NCI-H82 treated with DMSO at 0.1 percent for 48 hours (cell line): ENCODE measurements at regions not wholly inside any gene's neighbourhood (a gene's known extent, or its start where the extent isn't known, plus 50 kb on each side); places are given as distances from the start of the nearest gene placed in this dataset.
"Not testable (repeated sequence)": the region's sequence is repeated elsewhere in the genome, so short reads cannot be mapped to it uniquely, and the experiment has no call there.

Experiments used
- DNase-seq: peaks from one replicate; lab custom pipeline; 2025; ENCODE audit not compliant: unreplicated experiment; lab: John Stamatoyannopoulos, UW

DNA sequence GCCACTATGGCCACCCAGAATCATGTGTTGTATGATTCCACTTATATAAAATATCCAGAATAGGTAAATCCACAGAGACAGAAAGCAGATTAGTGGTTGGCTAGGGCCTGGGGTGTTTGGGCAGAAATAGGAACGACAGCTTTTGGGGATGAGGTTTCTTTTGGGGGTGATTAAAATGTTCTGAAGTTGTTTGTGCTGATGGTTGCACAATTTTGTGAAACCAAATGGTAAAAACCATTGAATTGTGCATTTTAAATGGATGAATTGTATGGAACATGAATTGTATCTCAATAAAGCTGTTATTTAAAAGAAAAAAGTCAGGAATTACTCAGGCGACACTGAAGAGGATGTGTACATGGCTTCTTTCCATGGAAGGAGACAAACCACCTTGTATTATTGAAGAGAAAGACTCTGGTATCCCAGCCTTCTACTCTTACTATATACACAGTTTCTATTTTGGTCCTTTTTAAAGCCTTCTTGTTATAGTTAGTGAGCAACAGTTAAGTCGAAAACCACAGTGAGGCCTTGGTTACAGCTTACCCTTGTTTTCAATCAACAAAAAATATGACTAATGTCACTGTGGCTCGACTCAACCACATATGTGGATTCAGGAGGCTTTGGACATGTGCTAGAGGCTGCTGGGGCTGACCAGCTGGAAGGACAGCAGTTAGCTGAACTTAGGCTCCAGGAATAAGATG, 57.1 kb upstream of the KMT2E start:
- DNase-seq, result no peak

DNA sequence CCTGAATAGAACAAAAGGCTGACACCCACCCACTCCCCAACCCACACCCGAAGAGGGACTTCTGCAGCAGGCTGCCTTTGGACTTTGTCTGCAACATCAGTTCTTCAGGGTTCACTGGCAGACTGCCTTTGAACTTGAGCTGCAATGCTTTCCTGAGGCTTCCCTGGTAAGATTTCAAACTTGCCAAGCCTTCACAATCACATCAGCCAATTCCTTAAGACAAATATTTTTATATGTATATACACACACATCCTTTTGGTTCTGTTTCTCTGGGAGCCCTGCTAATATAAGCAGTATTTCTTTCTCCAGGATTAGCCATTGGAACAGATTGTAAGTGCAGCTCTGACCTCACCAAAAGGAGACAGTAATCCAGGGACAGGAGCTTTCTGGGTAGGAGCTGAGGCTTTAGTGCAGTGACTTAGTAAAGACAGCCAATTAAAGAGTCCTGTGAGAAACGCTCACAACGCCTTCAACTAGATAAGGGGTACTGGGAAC, 55.6 kb upstream of the KMT2E start:
- DNase-seq, result peak; percentile 82

DNA sequence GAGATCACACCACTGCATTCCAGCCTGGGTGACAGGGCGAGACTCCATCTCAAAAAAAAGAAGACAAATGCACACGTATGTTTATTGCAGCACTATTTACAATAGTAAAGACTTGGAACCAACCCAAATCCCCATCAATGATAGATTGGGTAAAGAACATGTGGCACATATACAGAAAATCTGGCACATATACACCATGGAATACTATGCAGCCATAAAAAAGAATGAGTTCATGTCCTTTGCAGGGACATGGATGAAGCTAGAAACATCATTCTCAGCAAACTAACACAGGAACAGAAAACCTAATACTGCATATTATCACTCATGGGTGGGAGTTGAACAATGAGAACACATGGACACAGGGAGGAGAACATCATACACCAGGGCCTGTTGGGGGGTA, 54.5 kb upstream of the KMT2E start:
- not testable (repeated sequence) for DNase-seq

DNA sequence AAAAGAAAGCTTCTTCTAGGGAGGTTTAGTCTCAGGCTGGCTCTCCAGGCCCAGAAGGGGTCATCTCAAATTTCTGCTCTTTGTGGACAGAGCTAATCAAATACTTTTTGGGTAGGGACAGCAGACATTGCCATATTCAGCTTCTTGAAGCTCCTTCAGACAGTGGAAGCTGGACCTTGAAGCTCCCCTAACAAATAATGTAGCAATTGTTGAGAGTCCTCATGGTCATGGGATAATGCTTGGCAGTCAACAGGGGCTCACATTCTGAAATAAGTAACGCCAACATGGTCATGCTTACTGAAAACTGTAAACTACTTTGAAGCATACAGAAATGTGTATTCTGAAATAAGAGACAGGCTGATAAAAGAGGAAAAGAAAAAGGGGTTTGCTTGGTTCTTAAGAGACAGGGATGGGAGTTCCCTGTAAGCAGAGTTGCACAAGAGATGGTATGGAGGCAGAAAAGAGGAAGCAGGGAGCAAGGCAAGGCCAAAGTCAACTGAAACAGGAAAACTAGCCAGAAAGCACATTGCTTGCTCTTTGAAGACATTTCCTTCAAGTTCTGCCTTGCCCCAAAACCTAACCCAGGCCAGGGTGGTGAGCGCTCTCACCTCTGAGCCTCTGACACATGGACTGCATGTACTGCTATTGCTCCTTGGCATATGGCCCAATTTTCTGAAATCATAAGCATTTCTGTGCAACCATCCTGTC, 53.1 kb upstream of the KMT2E start:
- DNase-seq, result no peak

DNA sequence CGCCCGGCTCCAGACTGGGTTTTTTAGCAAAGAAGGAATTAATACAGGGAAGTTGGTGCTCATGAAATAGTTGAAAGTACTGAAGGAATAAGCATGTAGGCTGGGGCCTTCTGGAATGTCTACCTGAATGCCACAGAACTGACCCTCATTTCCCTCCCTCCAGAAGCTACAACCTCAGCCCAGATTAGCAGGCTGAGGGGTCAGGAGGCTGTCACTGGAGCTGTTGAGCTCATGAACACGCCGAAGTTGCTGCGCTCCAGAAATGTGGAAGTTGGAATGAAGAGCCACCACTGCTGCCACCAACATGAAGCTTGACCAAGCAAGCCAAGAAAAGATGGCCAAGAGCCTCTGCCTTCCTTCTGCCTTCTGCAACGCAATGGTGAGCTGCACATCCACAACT, 52.2 kb upstream of the KMT2E start:
- DNase-seq, result no peak

DNA sequence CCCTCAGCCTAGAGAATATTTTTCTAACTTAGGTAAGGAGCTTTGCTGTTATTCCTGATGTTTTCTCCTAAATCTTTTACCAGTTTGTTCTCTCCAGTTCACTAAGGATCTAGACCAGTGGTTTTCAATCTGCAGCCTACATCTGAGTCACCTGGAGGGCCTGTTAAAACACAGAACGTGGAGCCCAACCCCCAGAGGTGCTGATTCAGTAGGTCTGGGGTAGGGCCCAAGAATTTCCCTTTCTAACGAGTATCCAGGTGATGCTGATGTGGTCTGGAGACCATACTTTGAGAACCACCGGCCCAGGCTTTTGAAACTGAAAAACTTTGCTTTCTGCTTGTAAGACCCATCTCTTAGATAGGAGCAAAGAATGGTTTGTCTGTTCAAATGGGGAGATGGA, 51.2 kb upstream of the KMT2E start:
- no peak for DNase-seq

DNA sequence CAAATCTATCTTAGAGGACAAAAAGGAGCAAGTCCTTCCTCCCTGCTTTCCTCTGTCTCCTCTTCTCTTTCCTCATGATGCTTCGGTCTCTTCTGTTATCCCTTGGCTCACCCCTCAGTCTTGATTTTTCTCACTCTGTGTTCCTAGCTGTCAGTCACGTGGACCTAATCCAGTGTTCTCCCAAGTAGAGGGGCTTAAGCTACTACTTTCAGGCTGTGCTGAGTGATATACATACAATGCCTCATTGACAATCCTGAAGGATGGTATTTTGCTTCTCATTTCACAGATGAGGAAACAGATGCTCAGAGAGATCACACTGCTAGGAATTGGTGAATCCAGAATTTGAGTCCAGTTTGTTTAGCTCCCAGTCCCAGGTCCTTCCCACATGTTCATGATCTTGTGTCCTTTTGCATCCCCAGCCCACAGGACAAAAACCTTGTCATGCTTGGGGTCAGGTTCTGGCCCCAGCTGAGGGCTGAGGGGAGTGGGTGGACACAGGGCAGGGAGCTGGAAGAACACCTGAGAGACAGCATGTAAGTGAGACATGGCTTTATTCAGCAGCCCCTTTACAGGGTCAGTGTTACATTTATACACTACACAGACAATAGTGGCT, 50.5 kb upstream of the KMT2E start:
- peak; percentile 13 for DNase-seq

DNA sequence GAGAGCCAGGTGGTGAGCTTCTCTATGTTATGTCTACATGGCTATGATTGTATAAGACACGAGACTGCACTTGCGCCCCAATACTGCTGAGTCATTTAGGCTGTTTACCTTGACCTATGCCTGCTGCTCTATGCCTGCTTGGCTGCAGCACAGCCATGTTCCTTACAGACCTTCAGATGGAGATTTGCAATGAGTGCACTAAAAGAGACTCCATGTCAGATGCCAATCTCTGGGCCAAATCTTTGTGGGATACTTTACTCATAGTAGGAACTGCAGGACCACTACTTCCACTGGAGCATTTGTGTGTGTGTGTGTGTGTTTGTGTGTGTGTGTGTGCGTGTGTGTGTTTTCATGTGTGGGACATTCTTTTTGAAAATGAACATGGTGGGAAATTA, 50.0 kb upstream of the KMT2E start:
- DNase-seq, result no peak
